ENCODE measurements at regions not wholly inside any gene's neighbourhood (a gene's known extent, or its start where the extent isn't known, plus 50 kb on each side); places are given as distances from the start of the nearest gene placed in this dataset.

- Histone ChIP-seq H3K9ac (ENCODE audit: control insufficient read depth, extremely low read depth, insufficient read depth, low read length) (no peak overlapping the region), H3K4me2 (ENCODE audit: control insufficient read depth, extremely low read depth, insufficient read depth, low read depth, low read length) (no peak overlapping the region), H3K9me1 (ENCODE audit: control insufficient read depth, extremely low read depth, insufficient read depth, low read length) (no peaks in the 10 kb centered on the region), H3K9me3 (ENCODE audit: control insufficient read depth, low read depth, low read length) (no peaks in the 10 kb centered on the region), H3K27me3 (ENCODE audit: control insufficient read depth, extremely low read depth, insufficient read depth, low read length) (no peaks in the 10 kb centered on the region), H4K20me1 (ENCODE audit: control insufficient read depth, extremely low read depth, insufficient read depth, low read length) (no peaks in the 10 kb centered on the region), H3K36me3 (ENCODE audit: control insufficient read depth in 2 of 2, extremely low read depth in 1 of 2, insufficient read depth in 2 of 2, low read length in 2 of 2) (no peaks in the 10 kb centered on the region), H3K4me1 (ENCODE audit: control insufficient read depth, extremely low read depth, insufficient read depth, low read length) (no peaks in the 10 kb centered on the region), H3K4me3 (ENCODE audit: control insufficient read depth in 2 of 3, extremely low read depth in 1 of 3, insufficient read depth in 2 of 3, low read depth in 1 of 3, low read length in 3 of 3) (no peak overlapping the region), H3K79me2 (ENCODE audit: control insufficient read depth, insufficient read depth, low read length) (no peaks in the 10 kb centered on the region), H2AFZ (ENCODE audit: control insufficient read depth, low read length) (no peak overlapping the region), H3K27ac (ENCODE audit: control insufficient read depth, insufficient read depth, low read length) (no peak overlapping the region)
- dilution Hi-C loops (cut with MboI; ENCODE audit: extremely low pct_ligation_motif_present, low sequenced_read_pairs), result no loop called here
- TF ChIP-seq EZH2 (IDR thresholded peaks at IDR 0.05; ENCODE audit: low read length) (no peak), CTCF (optimal IDR thresholded peaks at IDR 0.05 in 1 of 3, IDR thresholded peaks at IDR 0.05 in 1 of 3, conservative IDR thresholded peaks at IDR 0.05 in 1 of 3; ENCODE audit: extremely low read depth in 1 of 3, insufficient read depth in 2 of 3, low read length in 3 of 3) (no peak)
- FAIRE-seq (no peak), DNase-seq (ENCODE audit: low read depth, low spot score) (no peak)
Observed at GRCh38 chr10:57964351-57964750, 303.3 kb downstream of the IPMK start.

GRCh38 chr10:57963546-57963945 lies 304.1 kb downstream of the IPMK start:
- Histone ChIP-seq H3K9me3 (ENCODE audit: control insufficient read depth, low read depth, low read length) (no peaks in the 10 kb centered on the region), H3K27me3 (ENCODE audit: control insufficient read depth, extremely low read depth, insufficient read depth, low read length) (no peaks in the 10 kb centered on the region), H3K36me3 (ENCODE audit: control insufficient read depth in 2 of 2, extremely low read depth in 1 of 2, insufficient read depth in 2 of 2, low read length in 2 of 2) (no peaks in the 10 kb centered on the region), H3K9ac (ENCODE audit: control insufficient read depth, extremely low read depth, insufficient read depth, low read length) (no peak overlapping the region), H4K20me1 (ENCODE audit: control insufficient read depth, extremely low read depth, insufficient read depth, low read length) (no peaks in the 10 kb centered on the region), H3K9me1 (ENCODE audit: control insufficient read depth, extremely low read depth, insufficient read depth, low read length) (no peaks in the 10 kb centered on the region), H3K4me3 (ENCODE audit: control insufficient read depth in 2 of 3, extremely low read depth in 1 of 3, insufficient read depth in 2 of 3, low read depth in 1 of 3, low read length in 3 of 3) (no peak overlapping the region), H2AFZ (ENCODE audit: control insufficient read depth, low read length) (no peak overlapping the region), H3K4me2 (ENCODE audit: control insufficient read depth, extremely low read depth, insufficient read depth, low read depth, low read length) (no peak overlapping the region), H3K4me1 (ENCODE audit: control insufficient read depth, extremely low read depth, insufficient read depth, low read length) (no peaks in the 10 kb centered on the region), H3K79me2 (ENCODE audit: control insufficient read depth, insufficient read depth, low read length) (no peaks in the 10 kb centered on the region), H3K27ac (ENCODE audit: control insufficient read depth, insufficient read depth, low read length) (no peak overlapping the region)
- TF ChIP-seq EZH2 (IDR thresholded peaks at IDR 0.05; ENCODE audit: low read length) (no peak), CTCF (optimal IDR thresholded peaks at IDR 0.05 in 1 of 3, IDR thresholded peaks at IDR 0.05 in 1 of 3, conservative IDR thresholded peaks at IDR 0.05 in 1 of 3; ENCODE audit: extremely low read depth in 1 of 3, insufficient read depth in 2 of 3, low read length in 3 of 3) (no peak)
- dilution Hi-C loops (cut with MboI; ENCODE audit: extremely low pct_ligation_motif_present, low sequenced_read_pairs), result no loop called here
- no peak for FAIRE-seq
- no peak for DNase-seq (ENCODE audit: low read depth, low spot score)

Data from keratinocyte (primary cell).